WTC11 (cell line): ENCODE measurements at regions not wholly inside any gene's neighbourhood (a gene's known extent, or its start where the extent isn't known, plus 50 kb on each side); places are given as distances from the start of the nearest gene placed in this dataset.

Source experiments
- ATF3 ChIP-seq: sonication (generic); formaldehyde crosslinking; conservative IDR thresholded peaks from 2 replicates; pipeline ENCODE4 v1.8.1; 2022; ENCODE audit warnings: mild to moderate bottlenecking, missing genetic modification reagents
- CREB1 ChIP-seq: sonication (generic); formaldehyde crosslinking; IDR thresholded peaks from 2 replicates; pipeline ENCODE4 v1.8.0; 2023; ENCODE audit warnings: mild to moderate bottlenecking, missing genetic modification reagents
- CREM ChIP-seq: sonication (generic); formaldehyde crosslinking; IDR thresholded peaks from 2 replicates; pipeline ENCODE4 v1.8.1; 2022; ENCODE audit warnings: mild to moderate bottlenecking, missing genetic modification reagents, moderate library complexity
- CTCF ChIP-seq: fragments of 200-600 bp; IDR thresholded peaks from 2 replicates; pipeline ENCODE4 v1.8.0; 2022; ENCODE audit warnings: antibody characterized with exemption
- E2F1 ChIP-seq: sonication (generic); formaldehyde crosslinking; IDR thresholded peaks from 2 replicates; pipeline ENCODE4 v1.8.0; 2022; ENCODE audit warnings: mild to moderate bottlenecking, missing genetic modification reagents
- FOXJ3 ChIP-seq: sonication (generic); formaldehyde crosslinking; IDR thresholded peaks from 2 replicates; pipeline ENCODE4 v1.9.0; 2021; ENCODE audit warnings: missing genetic modification reagents, mild to moderate bottlenecking, borderline replicate concordance
- FOXP4 ChIP-seq: sonication (generic); formaldehyde crosslinking; IDR thresholded peaks from 2 replicates; pipeline ENCODE4 v1.8.0; 2022; ENCODE audit warnings: mild to moderate bottlenecking, missing genetic modification reagents
- NFATC4 ChIP-seq: fragments of 250-450 bp; sonication (Bioruptor Pico); IDR thresholded peaks from 2 replicates; pipeline ENCODE4 v1.9.0; 2021; ENCODE audit warnings: mild to moderate bottlenecking
- PRDM15 ChIP-seq: sonication (generic); formaldehyde crosslinking; IDR thresholded peaks from 2 replicates; pipeline ENCODE4 v1.8.0; 2022; ENCODE audit warnings: missing genetic modification reagents
- RORB ChIP-seq: fragments of 250-450 bp; sonication (Bioruptor Pico); IDR thresholded peaks from 2 replicates; pipeline ENCODE4 v1.9.0; 2021; ENCODE audit warnings: mild to moderate bottlenecking
- SMAD3 ChIP-seq: sonication (generic); formaldehyde crosslinking; IDR thresholded peaks from 2 replicates; pipeline ENCODE4 v1.8.0; 2022; ENCODE audit warnings: missing genetic modification reagents, mild to moderate bottlenecking, borderline replicate concordance
- SP1 ChIP-seq: sonication (generic); formaldehyde crosslinking; conservative IDR thresholded peaks from 2 replicates; pipeline ENCODE4 v1.8.1; 2022; ENCODE audit warnings: missing genetic modification reagents
- USF2 ChIP-seq: sonication (generic); formaldehyde crosslinking; IDR thresholded peaks from 2 replicates; pipeline ENCODE4 v1.8.1; 2023; ENCODE audit warnings: mild to moderate bottlenecking, missing genetic modification reagents, moderate library complexity
- ZNF317 ChIP-seq: sonication (generic); formaldehyde crosslinking; IDR thresholded peaks from 2 replicates; pipeline ENCODE4 v1.8.1; 2023; ENCODE audit warnings: low read depth, mild to moderate bottlenecking, moderate library complexity, missing genetic modification reagents, borderline replicate concordance

- TF ChIP-seq ZNF317 (CRISPR knock-in tag) (no peak), CTCF (no peak), CREB1 (no peak), NFATC4 (no peak), FOXP4 (CRISPR knock-in tag) (no peak), ATF3 (CRISPR knock-in tag) (no peak), SMAD3 (CRISPR knock-in tag) (no peak), USF2 (CRISPR knock-in tag) (no peak), FOXJ3 (CRISPR knock-in tag) (no peak), E2F1 (CRISPR knock-in tag) (no peak), RORB (CRISPR knock-in tag) (no peak), PRDM15 (CRISPR knock-in tag) (no peak), SP1 (CRISPR knock-in tag) (no peak), CREM (CRISPR knock-in tag) (no peak)
Measured at GRCh38 chr4:124913237-124913636, 200.7 kb upstream of the ANKRD50 start.
